GM18873 (cell line): ENCODE measurements at regions not wholly inside any gene's neighbourhood (a gene's known extent, or its start where the extent isn't known, plus 50 kb on each side); places are given as distances from the start of the nearest gene placed in this dataset.

ENCODE experiments used
- ATAC-seq: cut with Tn5 transposase; IDR thresholded peaks from one replicate; pipeline ENCODE4 v1.9.1; 2021; ENCODE audit warnings: mild to moderate bottlenecking, moderate library complexity, moderate number of reproducible peaks; ENCODE audit not compliant: unreplicated experiment, low FRiP score

DNA sequence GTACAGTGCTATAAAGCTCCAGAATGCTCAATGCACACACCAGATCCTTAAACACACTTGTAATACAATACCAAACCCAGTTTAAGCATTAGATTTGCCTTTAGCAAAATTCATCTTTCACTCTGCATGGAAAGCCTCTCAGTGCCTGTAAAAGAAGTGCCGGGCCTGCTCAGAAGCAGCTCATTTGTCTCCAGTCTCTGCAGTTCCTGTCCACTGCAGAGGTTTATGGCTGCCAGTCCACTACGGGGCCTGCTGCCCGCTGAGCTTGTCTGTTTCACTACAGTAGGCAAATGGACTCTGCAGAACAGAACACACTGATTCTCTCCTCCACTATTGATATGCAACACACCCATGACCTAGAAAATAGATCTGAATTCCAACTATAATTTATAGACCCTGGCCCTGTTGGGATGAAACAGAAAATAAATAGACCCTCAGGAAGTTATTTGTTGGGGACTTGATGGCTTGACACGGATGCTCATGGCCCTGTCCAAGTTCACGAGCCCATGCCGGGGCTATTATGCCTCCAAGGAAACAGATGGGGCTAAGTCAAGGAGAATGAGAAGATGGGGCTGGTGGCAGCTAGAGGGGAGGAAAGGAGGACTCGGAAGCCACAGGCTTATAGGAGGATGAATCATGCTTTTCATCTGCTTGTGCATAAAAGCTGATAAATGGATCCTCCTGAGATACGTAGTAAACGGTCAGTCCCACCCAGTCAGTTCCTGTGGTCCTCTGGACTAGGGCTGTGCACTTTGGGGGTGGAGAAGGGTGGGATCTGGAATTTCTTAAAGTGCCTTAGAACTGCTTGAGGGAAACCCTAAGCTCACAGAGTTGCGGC lies 416.8 kb upstream of the TENM4 start:
- no peak for ATAC-seq

DNA sequence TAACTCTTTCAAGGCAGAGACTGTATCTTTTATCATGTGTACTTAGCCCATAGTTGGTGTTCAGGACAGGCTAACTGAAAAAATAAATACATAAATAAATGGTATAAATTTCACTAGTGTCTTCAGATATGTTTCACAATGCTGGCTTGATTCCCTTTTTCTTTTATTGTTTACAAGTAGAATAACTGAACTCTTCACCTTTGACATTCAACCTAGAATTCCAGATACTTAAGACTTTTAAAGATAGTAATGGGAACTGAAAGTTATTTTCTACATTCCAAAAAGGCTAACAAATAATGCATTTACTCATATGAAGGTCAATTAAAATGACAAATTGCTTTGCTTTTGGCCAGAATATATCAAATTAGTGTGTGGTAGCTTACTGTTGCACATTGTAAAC lies 411.3 kb upstream of the TENM4 start:
- no peak for ATAC-seq

DNA sequence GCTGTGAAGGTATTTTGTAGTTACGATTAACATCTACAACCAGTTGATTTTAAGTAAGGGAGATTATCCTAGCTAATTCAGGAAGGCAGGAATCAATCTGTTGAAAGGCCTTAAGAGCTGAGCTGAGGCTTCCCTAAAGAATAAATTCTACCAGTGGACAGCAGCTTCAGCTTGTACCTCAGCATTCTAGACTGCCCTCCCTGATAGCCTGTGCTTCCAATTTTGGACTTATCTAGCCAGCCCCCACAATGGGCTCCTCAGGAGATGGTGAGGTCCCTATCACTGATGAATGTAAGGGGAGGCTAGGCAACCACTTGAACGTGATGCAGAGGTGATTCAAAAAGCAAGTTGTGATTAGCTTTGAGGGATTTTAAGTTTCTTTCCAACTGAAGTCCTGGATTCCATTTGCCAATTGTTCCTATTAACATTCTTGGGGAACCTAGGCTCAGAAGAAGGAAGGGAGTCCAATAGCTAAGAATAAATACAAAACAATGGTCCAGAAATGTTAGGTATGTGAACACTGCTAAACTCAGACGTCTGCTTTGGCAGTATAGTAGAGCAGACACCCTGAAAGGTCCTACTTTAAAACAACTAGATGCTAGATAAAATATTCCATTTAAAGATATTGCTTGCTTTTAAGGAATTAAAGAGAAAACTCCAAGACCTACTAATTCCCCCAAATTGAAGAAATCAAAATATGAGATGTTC lies 404.3 kb upstream of the TENM4 start:
- no peak for ATAC-seq

DNA sequence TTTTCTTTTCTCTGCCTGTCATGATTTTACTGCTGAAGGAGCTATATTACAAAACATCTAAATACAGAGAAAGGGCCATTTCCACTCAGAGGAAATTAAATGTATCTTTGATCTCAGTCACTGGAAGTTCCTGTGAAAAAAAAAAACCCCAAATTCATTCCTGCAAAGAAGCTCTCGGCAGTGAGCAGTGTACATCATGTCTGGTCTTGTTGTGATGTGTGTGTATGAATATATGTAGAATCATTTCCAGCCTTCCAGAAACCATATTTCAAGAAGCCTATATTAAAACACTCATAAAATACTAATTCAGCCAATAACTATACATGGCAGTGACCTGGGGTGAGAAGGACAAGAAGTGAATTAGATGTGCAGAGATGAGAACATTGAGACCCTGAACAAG lies 393.2 kb upstream of the TENM4 start:
- no peak for ATAC-seq

DNA sequence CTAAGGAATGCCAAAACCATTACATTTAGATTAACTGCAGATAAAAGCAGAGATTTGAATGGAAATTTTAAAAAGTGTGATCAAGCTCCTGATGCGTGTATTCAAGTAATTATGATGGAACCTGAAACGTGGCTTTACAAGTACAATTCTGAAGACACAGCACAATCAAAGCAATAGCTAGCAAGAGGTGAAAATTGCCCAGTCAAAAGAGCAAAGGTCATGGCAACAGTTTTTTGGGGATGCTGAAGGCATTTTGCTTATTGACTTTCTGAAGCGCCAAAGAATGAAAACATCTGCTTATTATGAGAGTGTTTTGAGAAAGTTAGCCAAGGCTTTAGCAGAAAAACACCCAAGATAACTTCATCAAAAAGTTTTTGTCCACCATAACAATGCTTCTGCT lies 389.6 kb upstream of the TENM4 start:
- ATAC-seq: no peak

DNA sequence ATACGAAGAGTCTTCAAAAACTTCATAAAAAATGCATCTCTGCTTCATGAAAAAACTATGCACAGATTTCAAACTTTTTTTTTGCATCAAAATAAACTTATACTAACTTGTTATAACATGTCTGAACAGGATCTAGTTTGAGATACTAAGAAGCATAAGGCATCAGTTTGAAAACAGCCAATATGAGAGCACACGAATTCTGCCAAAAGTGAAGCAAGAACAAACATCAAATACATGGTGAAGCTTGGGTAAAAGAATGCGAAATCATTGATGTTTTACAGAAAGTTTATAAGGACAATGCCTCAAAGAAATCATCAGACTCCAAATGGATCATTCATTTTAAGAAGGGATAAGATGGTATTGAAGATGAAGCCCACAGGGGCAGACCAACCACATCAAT lies 389.1 kb upstream of the TENM4 start:
- no peak for ATAC-seq

DNA sequence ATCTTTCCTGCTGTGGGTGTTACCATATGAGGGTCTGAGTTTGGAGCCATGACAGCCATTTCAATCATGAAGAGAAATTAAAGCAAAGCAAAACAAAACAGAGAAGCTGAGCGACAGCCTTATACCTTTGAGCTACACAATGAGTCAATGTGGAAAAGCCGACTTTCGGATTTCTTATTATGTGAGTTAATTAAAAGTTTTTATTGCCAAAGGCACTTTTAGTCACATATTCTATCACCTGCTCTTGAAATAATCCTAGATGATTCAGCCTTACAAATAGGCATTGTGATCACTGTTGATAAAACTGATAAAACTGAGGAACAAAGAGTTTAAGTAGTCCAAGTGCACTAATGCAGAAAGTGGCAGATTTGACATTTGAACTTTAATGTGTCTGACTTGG lies 381.9 kb upstream of the TENM4 start:
- no peak for ATAC-seq

DNA sequence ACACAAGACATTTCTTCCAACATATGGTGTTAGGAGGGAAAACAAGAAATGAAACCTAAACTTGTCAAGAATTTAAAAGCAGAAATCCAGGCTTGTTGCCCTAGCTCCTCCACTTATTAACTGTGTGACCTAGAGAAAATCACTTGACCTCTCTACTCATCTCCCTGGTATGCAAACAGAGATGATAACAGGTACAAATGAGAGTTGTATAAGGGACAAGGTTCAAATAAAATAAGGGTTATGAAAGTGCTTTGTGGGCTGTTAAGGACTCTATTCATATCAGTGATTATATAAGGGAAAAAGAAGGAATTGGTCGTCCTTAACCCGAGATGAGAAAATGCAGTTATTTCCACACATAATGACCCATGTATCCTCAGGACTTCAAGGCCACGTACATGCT lies 372.7 kb upstream of the TENM4 start:
- no peak for ATAC-seq

DNA sequence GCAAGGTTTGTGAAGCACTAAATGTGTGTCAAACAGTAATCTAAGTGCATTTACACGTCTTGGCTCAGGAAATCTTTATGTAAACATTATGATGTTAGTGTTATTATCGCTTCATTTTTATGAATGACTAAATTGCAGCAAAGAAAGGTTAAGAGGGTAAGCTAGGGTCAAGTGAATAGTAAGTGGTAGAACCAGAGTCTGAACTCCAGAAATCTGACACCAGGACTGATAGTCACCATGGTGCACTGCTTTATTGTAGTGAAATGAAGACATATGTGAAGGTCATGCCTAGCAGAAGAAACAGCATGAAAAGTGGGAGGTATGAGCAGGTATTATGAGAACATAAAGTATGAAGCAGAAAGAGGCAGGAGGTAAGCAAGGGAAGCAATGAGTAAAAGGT lies 368.7 kb upstream of the TENM4 start:
- no peak for ATAC-seq

DNA sequence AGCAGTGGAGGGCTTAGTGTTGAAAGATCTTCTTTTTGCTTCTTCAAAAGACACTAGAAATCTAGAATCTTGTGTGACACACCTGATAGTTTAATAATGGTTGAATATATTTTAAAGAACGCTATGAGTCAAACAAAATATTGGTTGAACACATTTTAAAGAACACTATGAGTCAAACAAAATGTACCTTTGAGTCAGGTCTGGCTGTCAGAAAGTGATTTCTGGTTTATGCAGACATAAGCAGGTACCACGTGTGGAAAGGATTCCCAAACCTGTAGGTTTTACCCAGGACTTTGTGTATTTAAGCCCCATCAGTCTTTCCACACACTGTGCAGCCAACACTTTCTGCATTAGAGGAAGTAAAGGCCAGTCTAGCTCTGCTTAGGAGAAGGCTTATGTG lies 366.7 kb upstream of the TENM4 start:
- ATAC-seq: no peak

DNA sequence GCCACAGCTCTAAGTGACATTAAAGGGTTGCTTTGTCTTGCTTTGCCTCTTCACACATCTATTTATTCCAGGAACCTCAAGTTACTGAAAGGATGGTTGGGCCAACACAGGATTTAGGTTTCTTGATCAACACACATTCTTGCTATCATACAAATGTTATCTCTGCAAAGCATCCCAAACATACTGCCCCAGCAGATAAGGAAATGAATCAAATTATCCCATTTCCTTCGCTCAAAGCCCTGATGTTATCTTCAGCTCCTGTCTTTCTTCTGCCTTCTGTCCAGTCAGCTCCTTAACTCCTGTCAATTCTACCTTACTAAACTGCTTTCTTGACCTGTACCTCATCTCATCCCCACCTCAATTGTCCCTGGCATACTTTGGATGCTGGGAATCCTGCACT lies 355.9 kb upstream of the TENM4 start:
- no peak for ATAC-seq

DNA sequence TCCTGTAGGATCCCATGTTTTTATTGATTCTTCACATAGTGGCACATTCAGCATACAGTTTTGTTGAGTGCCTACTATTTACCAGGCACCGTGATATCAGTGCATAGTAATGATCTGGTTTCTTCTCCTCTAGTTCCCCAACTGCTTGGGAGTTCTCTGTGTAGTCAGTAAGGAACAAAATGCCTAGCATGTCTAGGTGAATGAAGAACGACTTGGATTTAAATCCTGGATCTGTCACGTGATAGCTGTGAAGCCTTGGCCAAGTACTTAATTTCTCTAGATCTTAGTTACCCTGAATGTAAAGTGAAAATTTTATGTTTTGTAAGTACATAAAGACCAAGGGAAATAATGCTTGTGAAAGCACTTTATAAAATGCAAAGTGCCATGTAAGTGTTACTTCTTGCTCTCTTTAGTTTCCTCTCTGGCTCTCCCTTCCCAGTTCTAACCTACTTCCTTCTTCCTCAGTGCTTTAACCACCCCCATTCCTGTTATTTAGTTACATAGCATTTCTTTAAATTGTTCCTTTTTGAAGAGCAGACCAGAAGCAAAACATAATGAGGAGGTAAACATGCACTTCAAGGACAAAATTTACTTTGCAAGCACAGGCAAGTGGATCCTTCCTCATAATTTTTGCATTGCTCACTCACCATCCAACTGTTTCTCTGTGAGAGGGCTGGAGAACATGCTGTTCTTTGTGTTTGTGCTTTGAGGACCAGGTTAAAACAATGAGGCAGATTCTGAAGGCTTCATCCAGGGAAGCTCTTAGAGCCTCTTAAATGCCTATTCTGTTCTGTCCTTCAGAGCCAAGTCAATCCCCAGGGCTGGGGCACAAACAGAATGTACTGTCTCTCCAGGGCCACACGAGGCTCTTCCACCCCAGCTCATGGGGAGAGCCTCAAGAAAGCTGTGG lies 353.9 kb upstream of the TENM4 start:
- no peak for ATAC-seq

DNA sequence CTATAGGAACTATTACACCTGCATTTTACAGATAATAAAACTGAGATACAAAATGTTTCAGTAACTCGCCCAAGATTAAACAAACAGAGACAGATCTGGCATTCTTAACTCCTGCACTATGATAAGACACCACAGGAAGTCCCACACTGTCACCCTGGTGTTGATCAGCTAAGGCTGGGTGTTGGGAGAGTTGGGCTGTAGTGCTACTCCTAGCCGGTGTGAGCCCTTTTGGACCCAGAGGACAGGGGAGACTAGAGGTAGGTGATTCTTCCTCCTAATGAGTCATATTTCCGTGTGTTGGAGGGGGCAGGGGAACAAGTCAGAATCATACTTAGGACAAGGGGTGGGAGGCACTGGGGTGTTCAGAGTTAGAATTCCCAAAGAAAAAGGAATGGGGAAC lies 353.2 kb upstream of the TENM4 start:
- no peak for ATAC-seq

DNA sequence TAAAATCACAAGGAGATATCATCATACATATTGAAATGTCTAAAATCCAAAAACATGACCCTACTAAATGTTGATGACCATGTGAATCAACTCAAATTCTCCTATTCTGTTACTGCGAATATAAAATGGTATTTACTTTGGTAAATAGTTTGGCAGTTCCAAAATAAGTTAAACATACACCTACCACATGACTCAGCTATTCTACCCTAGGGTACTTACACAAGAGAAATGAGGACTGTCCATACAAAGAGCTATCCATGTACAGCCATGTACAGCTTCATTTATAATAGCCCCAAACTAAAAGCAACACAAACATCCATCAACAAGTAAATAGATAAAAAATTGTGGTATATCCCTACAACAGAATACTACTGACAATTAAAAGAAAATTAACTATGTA lies 346.1 kb upstream of the TENM4 start:
- ATAC-seq: no peak

DNA sequence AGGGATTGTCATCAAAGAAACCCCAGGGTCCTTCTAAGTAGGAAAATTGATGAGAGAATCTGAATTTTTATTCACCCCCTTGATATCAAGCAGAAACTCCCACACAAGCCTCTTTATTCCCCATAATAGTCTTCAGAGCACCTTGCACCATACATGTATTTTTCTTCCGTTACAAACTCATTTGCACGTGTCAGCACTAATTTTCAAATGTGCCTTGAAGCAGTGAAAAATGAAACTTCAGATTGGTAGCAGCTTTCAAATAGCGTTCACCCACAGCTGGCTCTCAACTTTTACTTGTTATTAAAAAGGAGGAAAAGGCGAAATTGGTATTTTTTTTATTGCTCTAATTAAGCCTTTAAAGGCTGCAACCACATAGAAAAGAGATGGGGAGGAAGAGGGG lies 343.0 kb upstream of the TENM4 start:
- ATAC-seq: no peak

DNA sequence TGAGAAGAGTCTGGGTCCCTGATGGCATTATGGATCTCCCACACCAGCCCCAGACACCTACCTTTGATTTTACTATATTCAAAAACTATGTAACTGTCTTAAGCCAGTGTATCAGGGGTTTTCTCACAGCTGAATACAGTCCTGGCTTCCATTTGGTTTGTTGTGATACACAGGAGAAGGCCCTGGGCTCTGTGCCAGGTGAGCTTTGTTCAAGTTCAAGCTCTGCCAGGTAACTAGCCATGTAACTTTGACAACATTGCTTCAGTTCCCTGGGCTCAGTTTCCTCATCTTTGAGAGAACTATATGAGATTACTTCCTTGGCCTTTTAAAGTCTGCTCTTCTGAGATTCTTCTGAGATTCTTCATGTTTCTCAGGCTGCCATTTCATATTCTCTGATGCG lies 327.5 kb upstream of the TENM4 start:
- ATAC-seq: no peak

DNA sequence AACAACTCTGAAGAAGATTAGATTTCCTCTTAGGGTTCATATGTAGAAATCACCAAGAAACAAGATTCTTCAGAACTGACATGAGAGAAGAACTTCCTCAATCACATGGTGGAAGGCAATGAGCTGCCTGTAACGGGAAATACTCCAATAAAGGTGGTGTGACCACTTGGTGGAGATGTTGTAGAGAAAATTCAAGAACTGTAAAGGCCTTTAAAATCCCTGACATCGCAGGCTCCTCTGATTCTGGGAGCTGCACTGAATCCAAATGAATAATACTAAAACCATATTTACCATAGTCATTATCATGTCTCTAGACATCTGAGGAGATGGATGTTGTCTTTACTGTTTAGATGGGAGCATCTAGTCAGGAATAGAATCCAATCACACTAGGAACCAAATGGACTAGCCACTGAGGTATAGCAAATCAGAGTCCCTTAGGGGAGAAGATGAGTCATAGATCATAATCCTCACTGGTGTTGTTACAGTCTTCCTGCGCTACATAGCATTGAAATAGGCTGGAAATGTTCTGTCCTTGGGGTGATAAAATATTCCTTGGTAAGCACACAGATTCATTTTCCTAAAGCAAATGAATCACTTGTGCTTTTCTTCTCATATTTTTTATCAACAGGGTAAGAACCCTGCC lies 321.6 kb upstream of the TENM4 start:
- ATAC-seq: no peak

DNA sequence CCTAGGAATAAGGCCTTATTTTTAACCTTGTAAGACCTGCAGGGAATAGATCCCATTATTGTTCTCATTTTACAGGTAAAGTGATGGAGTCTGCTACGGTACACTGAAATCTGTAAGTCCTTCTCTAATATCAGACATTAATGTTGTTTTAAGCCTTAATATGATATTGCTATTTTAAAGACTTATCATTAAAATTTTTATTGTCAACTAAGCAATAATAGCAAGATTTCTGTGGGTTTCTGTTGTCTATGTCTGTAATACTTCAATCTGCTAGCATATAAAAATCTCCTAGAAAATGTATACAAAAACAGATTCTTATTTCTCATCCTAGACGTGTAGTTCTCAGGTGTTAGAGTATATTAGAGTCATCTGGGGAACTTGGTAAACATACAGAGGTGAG lies 317.5 kb upstream of the TENM4 start:
- no peak for ATAC-seq

DNA sequence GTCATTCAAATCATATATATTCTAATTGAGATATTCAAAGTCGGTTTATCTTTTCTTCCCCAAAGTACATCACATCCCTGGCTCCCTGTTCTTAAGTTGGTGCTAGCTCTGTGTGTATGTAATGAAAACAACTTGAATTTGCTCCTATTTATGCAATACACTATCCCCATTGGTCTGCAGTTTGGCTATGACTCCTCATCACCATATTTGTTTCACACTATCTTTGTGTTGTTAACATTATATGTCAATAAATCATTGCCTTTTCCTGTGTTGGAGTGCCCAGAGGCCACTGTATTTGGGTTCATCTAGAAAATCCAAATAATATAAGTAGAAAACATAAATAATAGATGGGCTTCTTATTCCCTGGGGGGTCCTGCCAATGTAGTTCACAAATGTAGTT lies 306.6 kb upstream of the TENM4 start:
- no peak for ATAC-seq

DNA sequence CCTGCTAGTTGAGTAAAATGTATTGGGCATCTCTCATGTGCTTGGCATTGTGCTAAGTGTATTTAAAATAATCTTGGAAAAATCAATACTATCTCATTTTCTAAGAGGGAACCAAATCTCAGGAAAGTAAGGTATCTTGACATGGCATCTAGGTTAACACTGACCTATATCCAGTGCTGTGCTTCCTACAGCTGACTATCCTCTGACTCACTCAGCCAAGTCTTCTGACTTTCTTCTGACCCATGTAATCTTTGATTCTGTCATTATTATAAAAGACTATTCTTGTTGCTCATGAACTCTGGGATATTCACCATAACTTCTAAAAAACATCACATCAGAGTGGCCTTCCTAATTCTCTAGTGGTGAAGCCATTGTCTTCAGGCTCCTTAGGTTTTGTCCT lies 304.1 kb upstream of the TENM4 start:
- ATAC-seq: no peak

DNA sequence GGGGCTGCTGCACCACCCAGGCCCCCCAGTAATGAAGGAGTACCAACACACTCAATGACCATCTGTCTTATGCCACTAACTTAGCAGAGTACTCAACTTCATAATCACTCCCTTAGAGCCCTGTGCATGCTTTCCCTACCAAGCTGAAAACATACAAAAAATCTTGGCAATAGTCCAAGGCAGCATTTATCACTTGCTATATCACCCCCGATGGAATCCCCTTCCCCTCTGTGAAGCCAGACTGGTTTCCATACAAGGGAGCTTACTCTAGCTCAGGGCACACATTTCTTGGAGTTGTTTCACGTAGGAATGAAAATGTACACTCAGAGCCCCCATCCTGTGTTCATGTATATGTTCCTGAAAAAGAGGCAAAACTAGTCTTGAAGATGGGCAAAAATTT lies 301.3 kb upstream of the TENM4 start:
- ATAC-seq: no peak
